Sigmoid colon (tissue), 4 donors: ENCODE measurements at regions not wholly inside any gene's neighbourhood (a gene's known extent, or its start where the extent isn't known, plus 50 kb on each side); places are given as distances from the start of the nearest gene placed in this dataset.

ENCODE experiments used
- POLR2A ChIP-seq, 2 donors: fragments of 450-650 bp; IDR thresholded peaks; one replicate each; pipeline ENCODE4 v1.6.1; 2016; ENCODE audit warnings: antibody characterized with exemption in 2 of 2, mild to moderate bottlenecking in 2 of 2, moderate library complexity in 2 of 2
- POLR2AphosphoS5 ChIP-seq, 4 donors: sonication (generic); formaldehyde crosslinking; IDR thresholded peaks; one replicate each; pipeline ENCODE4 v1.6.1; 2017; ENCODE audit warnings: antibody characterized with exemption in 4 of 4
- TF ChIP-seq, protein P1 (sequence below), 4 experiments: fragments of 450-650 bp in 3 of 4; fragments of 200-600 bp in 1 of 4; IDR thresholded peaks; one replicate each; pipeline ENCODE4 v1.5.1; 2016 to 2019; ENCODE audit warnings: antibody characterized with exemption in 4 of 4, mild to moderate bottlenecking in 3 of 4, moderate library complexity in 2 of 4

DNA sequence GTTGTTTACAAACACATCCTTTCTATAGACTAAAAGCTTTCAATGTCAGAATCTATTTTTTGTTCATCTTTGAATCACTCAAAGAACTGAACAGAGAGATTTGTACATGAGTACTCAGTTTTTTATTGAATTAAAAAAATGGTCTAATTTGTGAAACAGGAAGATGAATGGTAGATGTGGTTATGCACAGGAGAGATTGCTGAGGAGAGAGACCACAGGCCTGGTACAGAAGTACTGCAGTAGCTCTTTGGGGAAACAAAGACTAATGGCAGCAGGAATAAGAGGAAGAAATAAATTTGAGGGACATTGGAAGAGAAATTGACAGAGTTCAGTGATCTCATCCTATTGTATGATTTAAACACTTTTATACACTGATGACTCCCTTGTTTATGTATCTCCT is 222.0 kb upstream of the ARGLU1 start:
- TF ChIP-seq, protein P1, sequence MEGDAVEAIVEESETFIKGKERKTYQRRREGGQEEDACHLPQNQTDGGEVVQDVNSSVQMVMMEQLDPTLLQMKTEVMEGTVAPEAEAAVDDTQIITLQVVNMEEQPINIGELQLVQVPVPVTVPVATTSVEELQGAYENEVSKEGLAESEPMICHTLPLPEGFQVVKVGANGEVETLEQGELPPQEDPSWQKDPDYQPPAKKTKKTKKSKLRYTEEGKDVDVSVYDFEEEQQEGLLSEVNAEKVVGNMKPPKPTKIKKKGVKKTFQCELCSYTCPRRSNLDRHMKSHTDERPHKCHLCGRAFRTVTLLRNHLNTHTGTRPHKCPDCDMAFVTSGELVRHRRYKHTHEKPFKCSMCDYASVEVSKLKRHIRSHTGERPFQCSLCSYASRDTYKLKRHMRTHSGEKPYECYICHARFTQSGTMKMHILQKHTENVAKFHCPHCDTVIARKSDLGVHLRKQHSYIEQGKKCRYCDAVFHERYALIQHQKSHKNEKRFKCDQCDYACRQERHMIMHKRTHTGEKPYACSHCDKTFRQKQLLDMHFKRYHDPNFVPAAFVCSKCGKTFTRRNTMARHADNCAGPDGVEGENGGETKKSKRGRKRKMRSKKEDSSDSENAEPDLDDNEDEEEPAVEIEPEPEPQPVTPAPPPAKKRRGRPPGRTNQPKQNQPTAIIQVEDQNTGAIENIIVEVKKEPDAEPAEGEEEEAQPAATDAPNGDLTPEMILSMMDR (IDR thresholded peaks at IDR 0.05) = no peak
- no peak for TF ChIP-seq POLR2AphosphoS5 (IDR thresholded peaks at IDR 0.05)
- TF ChIP-seq POLR2A (IDR thresholded peaks at IDR 0.05) = no peak
